MM.1S (cell line): ENCODE measurements at regions not wholly inside any gene's neighbourhood (a gene's known extent, or its start where the extent isn't known, plus 50 kb on each side); places are given as distances from the start of the nearest gene placed in this dataset.

ENCODE experiments used
- DNase-seq: peaks from one replicate; pipeline ENCODE4 v3.0.0-alpha.2; 2015
- H2AFZ ChIP-seq: fragments of 300-600 bp; sonication (generic); 2 replicates; pipeline ENCODE4 v1.6.0; 2016; ENCODE audit warnings: antibody characterized with exemption, low read length
- H3F3A ChIP-seq: fragments of 300-600 bp; sonication (generic); 2 replicates; pipeline ENCODE4 v1.6.1; 2016; ENCODE audit warnings: mild to moderate bottlenecking, antibody characterized with exemption, low read length, moderate library complexity, mixed read lengths; ENCODE audit not compliant: insufficient read depth
- H3K27ac ChIP-seq: fragments of 300-600 bp; sonication (generic); 2 replicates; pipeline ENCODE4 v1.5.1; 2016; ENCODE audit warnings: mild to moderate bottlenecking, low read length
- H3K27me3 ChIP-seq: fragments of 300-600 bp; sonication (generic); replicated peaks from 2 replicates; pipeline ENCODE4 v1.6.0; 2016; ENCODE audit warnings: low read length; ENCODE audit not compliant: insufficient read depth
- H3K36me3 ChIP-seq: fragments of 300-600 bp; sonication (generic); replicated peaks from 2 replicates; pipeline ENCODE4 v1.6.1; 2016; ENCODE audit warnings: mild to moderate bottlenecking, low read length, mixed read lengths; ENCODE audit not compliant: insufficient read depth
- H3K4me1 ChIP-seq: fragments of 300-600 bp; sonication (generic); 2 replicates; pipeline ENCODE4 v1.6.1; 2016; ENCODE audit warnings: low read length, mixed read lengths
- H3K4me2 ChIP-seq: fragments of 300-600 bp; sonication (generic); 2 replicates; pipeline ENCODE4 v1.6.0; 2016; ENCODE audit warnings: low read depth, low read length
- H3K4me3 ChIP-seq: fragments of 300-600 bp; sonication (generic); 2 replicates; pipeline ENCODE4 v1.5.1; 2016; ENCODE audit warnings: low read length, mixed read lengths
- H3K79me2 ChIP-seq: fragments of 300-600 bp; sonication (generic); 2 replicates; pipeline ENCODE4 v1.6.1; 2016; ENCODE audit warnings: mixed run types, low read length, mixed read lengths
- H3K9ac ChIP-seq: fragments of 300-600 bp; sonication (generic); 2 replicates; pipeline ENCODE4 v1.6.1; 2016; ENCODE audit warnings: low read length, mixed read lengths
- H3K9me2 ChIP-seq: fragments of 300-600 bp; sonication (generic); replicated peaks from 2 replicates; pipeline ENCODE4 v1.6.1; 2016; ENCODE audit warnings: mild to moderate bottlenecking, low read length, mixed read lengths; ENCODE audit not compliant: insufficient read depth
- H3K9me3 ChIP-seq: fragments of 300-600 bp; sonication (generic); replicated peaks from 2 replicates; pipeline ENCODE4 v1.6.1; 2016; ENCODE audit warnings: mild to moderate bottlenecking, low read length, mixed read lengths; ENCODE audit not compliant: insufficient read depth
- H4K20me1 ChIP-seq: fragments of 300-600 bp; sonication (generic); 2 replicates; pipeline ENCODE4 v1.6.1; 2016; ENCODE audit warnings: mild to moderate bottlenecking, low read length, moderate library complexity, mixed read lengths; ENCODE audit not compliant: insufficient read depth
- CTCF ChIP-seq: fragments of 300-600 bp; sonication (generic); IDR thresholded peaks from 2 replicates; pipeline ENCODE4 v1.5.1; 2016; ENCODE audit warnings: antibody characterized with exemption, low read length, mixed read lengths
- EZH2 ChIP-seq: fragments of 300-600 bp; sonication (generic); optimal IDR thresholded peaks from 2 replicates; pipeline ENCODE3; 2017; ENCODE audit warnings: low read depth, mild to moderate bottlenecking, antibody characterized with exemption, low read length, mixed read lengths
- EZH2phosphoT487 ChIP-seq: fragments of 300-600 bp; sonication (generic); IDR thresholded peaks from 2 replicates; pipeline ENCODE4 v1.6.1; 2018; ENCODE audit warnings: antibody characterized with exemption, low read length

- DNase-seq = no peak
- Histone ChIP-seq H3K4me3 (no peak overlapping the region), H3K9me3 (no peaks in the 10 kb centered on the region), H3K27ac (no peak overlapping the region), H3K4me1 (no peaks in the 10 kb centered on the region), H3K9me2 (no peaks in the 10 kb centered on the region), H3K36me3 (no peaks in the 10 kb centered on the region), H3K27me3 (no peaks in the 10 kb centered on the region; the same call in 1 of the 2 replicates), H4K20me1 (no peaks in the 10 kb centered on the region), H3F3A (no peaks in the 10 kb centered on the region), H3K4me2 (no peak overlapping the region), H3K9ac (no peak overlapping the region), H3K79me2 (no peaks in the 10 kb centered on the region), H2AFZ (no peak overlapping the region)
- TF ChIP-seq CTCF (no peak), EZH2phosphoT487 (no peak), EZH2 (no peak)
These were observed 525.3 kb downstream of the MED13L start for GRCh38 chr12:115752156-115752555.

GRCh38 chr12:115750340-115750739 lies 527.2 kb downstream of the MED13L start:
- no peak for DNase-seq

GRCh38 chr12:115749071-115749841 lies 528.2 kb downstream of the MED13L start:
- Histone ChIP-seq H4K20me1 (no peaks in the 10 kb centered on the region), H3K9me2 (no peaks in the 10 kb centered on the region), H3F3A (no peaks in the 10 kb centered on the region), H2AFZ (no peak overlapping the region), H3K36me3 (no peaks in the 10 kb centered on the region), H3K9ac (no peak overlapping the region), H3K27me3 (no peaks in the 10 kb centered on the region), H3K27ac (no peak overlapping the region), H3K79me2 (no peaks in the 10 kb centered on the region), H3K4me2 (no peak overlapping the region), H3K9me3 (no peaks in the 10 kb centered on the region), H3K4me3 (no peak overlapping the region), H3K4me1 (no peaks in the 10 kb centered on the region)
- TF ChIP-seq CTCF = no peak
- TF ChIP-seq EZH2 = no peak
- TF ChIP-seq EZH2phosphoT487 = no peak
- no peak for DNase-seq

More at GRCh38 chr12:115750340-115750739, 527.2 kb downstream of the MED13L start:
- no peaks in the 10 kb centered on the region for H3K9me3 ChIP-seq
- TF ChIP-seq EZH2phosphoT487 = no peak
- no peak for TF ChIP-seq CTCF
- no peak for TF ChIP-seq EZH2
- no peaks in the 10 kb centered on the region for H3K79me2 ChIP-seq
- no peak overlapping the region for H3K4me3 ChIP-seq
- H3K36me3 ChIP-seq = no peaks in the 10 kb centered on the region
- H3K9ac ChIP-seq = no peak overlapping the region
- no peaks in the 10 kb centered on the region for H4K20me1 ChIP-seq
- no peak overlapping the region for H2AFZ ChIP-seq
- no peak overlapping the region for H3K27ac ChIP-seq
- H3K4me1 ChIP-seq = no peaks in the 10 kb centered on the region
- H3K9me2 ChIP-seq = no peaks in the 10 kb centered on the region
- no peaks in the 10 kb centered on the region for H3K27me3 ChIP-seq
- no peak overlapping the region for H3K4me2 ChIP-seq
- no peaks in the 10 kb centered on the region for H3F3A ChIP-seq
